Spinal cord (tissue), 9 donors: ENCODE measurements at regions not wholly inside any gene's neighbourhood (a gene's known extent, or its start where the extent isn't known, plus 50 kb on each side); places are given as distances from the start of the nearest gene placed in this dataset.

Experiments
- DNase-seq, 6 donors: peaks; one replicate each; pipeline versions ENCODE4 v3.0.0 to v3.0.0-alpha.2; 2013 to 2015; ENCODE audit warnings: low spot score in 6 of 6, low read depth in 4 of 6
- H3K27ac ChIP-seq: one replicate; pipeline ENCODE4 v1.5.1; 2013; ENCODE audit warnings: low read depth, low read length, control low read depth
- H3K27me3 ChIP-seq: one replicate; pipeline ENCODE4 v1.6.1; 2013; ENCODE audit warnings: low read length; ENCODE audit not compliant: control insufficient read depth, insufficient read depth
- H3K36me3 ChIP-seq: one replicate; pipeline ENCODE4 v1.6.1; 2013; ENCODE audit warnings: low read length; ENCODE audit not compliant: control insufficient read depth, insufficient read depth
- H3K4me1 ChIP-seq: one replicate; pipeline ENCODE4 v1.6.1; 2013; ENCODE audit warnings: low read length; ENCODE audit not compliant: control insufficient read depth, insufficient read depth
- H3K4me3 ChIP-seq: one replicate; pipeline ENCODE4 v1.5.1; 2013; ENCODE audit warnings: low read depth, low read length, control low read depth
- H3K9me3 ChIP-seq: one replicate; pipeline ENCODE4 v1.6.1; 2013; ENCODE audit warnings: low read length; ENCODE audit not compliant: control insufficient read depth, insufficient read depth
- WGBS: methylation state at CpG from one replicate; pipeline ENCODE4 v1.1.5; 2013; ENCODE audit warnings: missing lambda C conversion rate; ENCODE audit not compliant: insufficient coverage; 5-methylcytosine and 5-hydroxymethylcytosine counted together
- donor health status: healthy.

DNA sequence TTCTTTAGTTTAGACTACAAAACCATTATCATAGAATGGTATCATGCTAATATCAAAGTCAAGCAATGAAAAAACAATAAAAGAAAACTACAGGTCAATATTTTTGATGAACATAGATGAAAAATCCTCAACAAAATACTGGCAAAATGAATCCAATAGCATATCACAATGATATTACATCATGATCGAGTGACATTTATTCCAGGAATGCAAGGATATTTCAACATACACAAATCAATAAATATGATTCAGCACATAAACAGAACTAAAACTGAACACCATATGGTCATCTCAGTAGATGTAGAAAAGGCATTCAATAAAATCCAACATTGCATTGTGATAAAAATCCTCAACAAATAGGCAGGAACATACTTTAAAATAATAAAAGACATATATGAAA lies 1657.7 kb downstream of the KCNT2 start:
- H3K27me3 ChIP-seq, result no peaks in the 10 kb centered on the region
- H3K9me3 ChIP-seq, result no peaks in the 10 kb centered on the region
- no peak overlapping the region for H3K4me3 ChIP-seq
- H3K4me1 ChIP-seq, result no peaks in the 10 kb centered on the region
- no peak for DNase-seq
- no peaks in the 10 kb centered on the region for H3K36me3 ChIP-seq
- H3K27ac ChIP-seq, result no peak overlapping the region
- WGBS, result no CpG with 5 or more reads among the region's 1 CpG

GRCh38 chr1:194940336-194941030 lies 1667.8 kb downstream of the KCNT2 start:
- WGBS, result no CpG with 5 or more reads among the region's 2 CpGs
- no peaks in the 10 kb centered on the region for H3K4me1 ChIP-seq
- H3K9me3 ChIP-seq, result no peaks in the 10 kb centered on the region
- no peak overlapping the region for H3K4me3 ChIP-seq
- no peaks in the 10 kb centered on the region for H3K27me3 ChIP-seq
- DNase-seq, result peak in 1 of 6 donors; percentile 80
- H3K27ac ChIP-seq, result no peak overlapping the region
- no peaks in the 10 kb centered on the region for H3K36me3 ChIP-seq

DNA sequence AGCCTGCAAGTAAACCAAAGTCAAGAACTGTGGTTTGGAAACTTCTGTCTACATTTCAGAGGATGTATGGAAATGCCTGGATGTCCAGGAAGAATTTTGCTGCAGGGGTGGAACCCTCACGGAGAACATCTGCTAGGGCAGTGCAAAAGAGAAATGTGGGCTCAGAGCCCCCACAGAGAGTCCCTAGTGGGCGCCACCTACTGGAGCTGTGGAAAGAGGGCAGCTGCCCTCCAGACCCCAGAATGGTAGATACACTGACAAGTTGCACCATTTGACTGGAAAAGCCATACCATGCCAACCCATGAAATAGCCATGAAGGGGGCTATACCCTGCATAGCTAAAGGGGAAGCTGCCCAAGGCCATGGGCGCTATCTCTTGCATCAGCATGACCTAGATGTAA lies 1672.4 kb downstream of the KCNT2 start:
- no peaks in the 10 kb centered on the region for H3K36me3 ChIP-seq
- H3K4me1 ChIP-seq, result no peaks in the 10 kb centered on the region
- no peak for DNase-seq
- H3K4me3 ChIP-seq, result no peak overlapping the region
- H3K27ac ChIP-seq, result no peak overlapping the region
- WGBS, result 88% methylated on average over 3 of the region's 3 CpGs
- no peaks in the 10 kb centered on the region for H3K9me3 ChIP-seq
- no peaks in the 10 kb centered on the region for H3K27me3 ChIP-seq

- Histone ChIP-seq H3K4me3 (no peak overlapping the region), H3K4me1 (no peaks in the 10 kb centered on the region), H3K27me3 (no peaks in the 10 kb centered on the region), H3K9me3 (no peaks in the 10 kb centered on the region), H3K27ac (no peak overlapping the region), H3K36me3 (no peaks in the 10 kb centered on the region)
- WGBS, result 80% methylated on average over 1 of the region's 1 CpG
- DNase-seq, result no peak
These were observed 1677.1 kb downstream of the KCNT2 start for GRCh38 chr1:194931166-194931565.

DNA sequence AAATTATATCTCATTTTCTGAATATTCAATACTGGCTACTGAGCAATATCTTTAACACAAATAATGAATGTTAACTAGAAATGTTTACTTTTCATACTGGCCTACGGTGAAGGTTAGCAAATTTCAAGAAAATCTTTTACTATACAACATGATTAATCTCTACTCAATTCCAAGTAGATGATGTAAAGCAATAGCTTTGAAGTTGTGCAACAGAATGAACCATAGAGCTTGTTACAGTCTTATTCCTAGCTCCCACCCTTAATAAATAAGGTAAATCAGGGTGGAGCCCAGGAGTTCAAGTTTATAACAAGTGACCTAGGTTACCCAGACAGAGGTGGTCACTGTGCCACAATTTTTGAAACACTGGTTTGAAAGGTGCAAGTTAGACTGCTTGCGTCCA lies 1678.1 kb downstream of the KCNT2 start:
- H3K27me3 ChIP-seq, result no peaks in the 10 kb centered on the region
- H3K4me3 ChIP-seq, result no peak overlapping the region
- no peaks in the 10 kb centered on the region for H3K4me1 ChIP-seq
- no peak overlapping the region for H3K27ac ChIP-seq
- no peak for DNase-seq
- H3K9me3 ChIP-seq, result no peaks in the 10 kb centered on the region
- H3K36me3 ChIP-seq, result no peaks in the 10 kb centered on the region
- WGBS, result no CpG with 5 or more reads among the region's 2 CpGs

- Histone ChIP-seq H3K36me3 (no peaks in the 10 kb centered on the region), H3K4me3 (no peak overlapping the region), H3K27ac (no peak overlapping the region), H3K27me3 (no peaks in the 10 kb centered on the region), H3K4me1 (no peaks in the 10 kb centered on the region), H3K9me3 (no peaks in the 10 kb centered on the region)
- no peak for DNase-seq
These were observed 1678.9 kb downstream of the KCNT2 start for GRCh38 chr1:194929357-194929756.

GRCh38 chr1:194919146-194919545 lies 1689.1 kb downstream of the KCNT2 start:
- no peaks in the 10 kb centered on the region for H3K27me3 ChIP-seq
- H3K4me1 ChIP-seq, result no peaks in the 10 kb centered on the region
- no peak overlapping the region for H3K4me3 ChIP-seq
- 100% methylated on average over 4 of the region's 5 CpGs for WGBS
- no peak for DNase-seq
- no peaks in the 10 kb centered on the region for H3K36me3 ChIP-seq
- no peaks in the 10 kb centered on the region for H3K9me3 ChIP-seq
- H3K27ac ChIP-seq, result no peak overlapping the region

GRCh38 chr1:194917769-194918168 lies 1690.5 kb downstream of the KCNT2 start:
- Histone ChIP-seq H3K36me3 (no peaks in the 10 kb centered on the region), H3K4me1 (no peaks in the 10 kb centered on the region), H3K4me3 (no peak overlapping the region), H3K27ac (no peak overlapping the region), H3K9me3 (no peaks in the 10 kb centered on the region), H3K27me3 (no peaks in the 10 kb centered on the region)
- WGBS, result 79% methylated on average over 4 of the region's 4 CpGs
- DNase-seq, result no peak

DNA sequence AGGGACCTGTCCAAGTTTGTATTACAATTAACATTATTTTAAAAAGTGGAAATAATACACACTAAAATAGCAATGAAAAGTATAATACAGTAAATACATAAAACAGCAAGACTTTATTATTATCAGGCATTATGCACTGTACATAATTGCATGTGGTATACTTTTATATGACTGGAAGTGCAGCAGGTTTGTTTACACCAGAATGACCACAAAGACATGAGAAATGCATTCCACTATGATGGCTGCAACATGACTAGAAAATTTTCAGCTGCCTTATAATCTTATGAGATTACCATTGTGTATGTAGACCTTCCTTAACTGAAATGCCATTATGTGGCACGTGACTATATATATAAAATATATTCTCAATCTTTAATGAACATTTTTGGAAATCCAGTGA lies 1699.6 kb downstream of the KCNT2 start:
- no peaks in the 10 kb centered on the region for H3K36me3 ChIP-seq
- H3K4me3 ChIP-seq, result no peak overlapping the region
- no peak overlapping the region for H3K27ac ChIP-seq
- no peaks in the 10 kb centered on the region for H3K9me3 ChIP-seq
- WGBS, result no CpG with 5 or more reads among the region's 1 CpG
- no peaks in the 10 kb centered on the region for H3K4me1 ChIP-seq
- no peaks in the 10 kb centered on the region for H3K27me3 ChIP-seq
- no peak for DNase-seq

- no peaks in the 10 kb centered on the region for H3K36me3 ChIP-seq
- no peaks in the 10 kb centered on the region for H3K9me3 ChIP-seq
- no CpG with 5 or more reads among the region's 4 CpGs for WGBS
- DNase-seq, result no peak
- no peak overlapping the region for H3K4me3 ChIP-seq
- H3K27ac ChIP-seq, result no peak overlapping the region
- H3K27me3 ChIP-seq, result no peaks in the 10 kb centered on the region
- H3K4me1 ChIP-seq, result no peaks in the 10 kb centered on the region
These were observed 1704.7 kb downstream of the KCNT2 start for GRCh38 chr1:194903524-194903923.
